CD4-positive, alpha-beta T cell (primary cell): ENCODE measurements at regions not wholly inside any gene's neighbourhood (a gene's known extent, or its start where the extent isn't known, plus 50 kb on each side); places are given as distances from the start of the nearest gene placed in this dataset.

Experiments used
- ATAC-seq: fragments of 200-7000 bp; cut with Tn5 transposase; one replicate; pipeline ENCODE4 v1.10.0; 2022; ENCODE audit warnings: mild to moderate bottlenecking; ENCODE audit not compliant: poor library complexity
- CTCF ChIA-PET: fragments of 350-600 bp; sonication (Branson Sonifier 250); formaldehyde crosslinking; loops from one replicate; lab custom pipeline; 2021; ENCODE audit warnings: antibody characterized with exemption, inconsistent platforms; lab: Charles Lee
- POLR2A ChIA-PET: fragments of 350-600 bp; sonication (Branson Sonifier 250); formaldehyde crosslinking; loops from one replicate; lab custom pipeline; 2021; ENCODE audit warnings: antibody characterized with exemption, inconsistent platforms; lab: Charles Lee
- DNase-seq, 14 experiments: peaks; one replicate each; pipeline ENCODE4 v3.0.0-alpha.2; 2013 to 2020; ENCODE audit warnings: mixed read lengths in 2 of 14
- H3K27ac ChIP-seq, 2 donors: one replicate each; pipeline versions ENCODE4 v1.5.1 to v1.7.0; 2013; ENCODE audit warnings: low read length in 2 of 2, low read depth in 1 of 2, mild to moderate bottlenecking in 1 of 2
- H3K27me3 ChIP-seq, 2 experiments: 1 replicate in 1 of 2; 2 replicates in 1 of 2; pipeline versions ENCODE4 v1.6.1 to v1.7.0; 2013; ENCODE audit warnings: low read length in 2 of 2, control low read depth in 1 of 2, mild to moderate bottlenecking in 1 of 2, moderate library complexity in 1 of 2; ENCODE audit not compliant: insufficient read depth in 2 of 2, control insufficient read depth in 1 of 2
- H3K36me3 ChIP-seq: one replicate; pipeline ENCODE4 v1.6.1; 2013; ENCODE audit warnings: low read length, control low read depth; ENCODE audit not compliant: insufficient read depth
- H3K4me1 ChIP-seq: one replicate; pipeline ENCODE4 v1.6.1; 2013; ENCODE audit warnings: low read length, control low read depth; ENCODE audit not compliant: insufficient read depth
- H3K4me3 ChIP-seq: one replicate; pipeline ENCODE4 v1.5.1; 2013; ENCODE audit warnings: mild to moderate bottlenecking, low read length, moderate library complexity
- H3K9me3 ChIP-seq, 2 experiments: 1 replicate in 1 of 2; 2 replicates in 1 of 2; pipeline versions ENCODE4 v1.6.1 to v1.7.0; 2013; ENCODE audit warnings: low read length in 2 of 2, mild to moderate bottlenecking in 2 of 2, control low read depth in 1 of 2, moderate library complexity in 1 of 2; ENCODE audit not compliant: control insufficient read depth in 1 of 2, insufficient read depth in 1 of 2
- H3K27ac Mint-ChIP-seq: one replicate; pipeline ENCODE4 v1.8.0; 2020; ENCODE audit warnings: mixed read lengths
- H3K27me3 Mint-ChIP-seq: one replicate; pipeline ENCODE4 v1.8.0; 2021; ENCODE audit warnings: mixed read lengths
- H3K36me3 Mint-ChIP-seq: one replicate; pipeline ENCODE4 v1.8.0; 2021; ENCODE audit warnings: low read depth, mixed read lengths
- H3K4me1 Mint-ChIP-seq: one replicate; pipeline ENCODE4 v1.8.0; 2021; ENCODE audit warnings: low read depth, mixed read lengths
- H3K4me3 Mint-ChIP-seq: one replicate; pipeline ENCODE4 v1.8.0; 2020; ENCODE audit warnings: mild to moderate bottlenecking, mixed read lengths
- H3K9me3 Mint-ChIP-seq: one replicate; pipeline ENCODE4 v1.8.0; 2020; ENCODE audit warnings: mixed read lengths
- intact Hi-C, 2 experiments: fragments of 100-400 bp; cut with DNase I in 1 of 2; cut with micrococcal nuclease in 1 of 2; formaldehyde crosslinking; loops; one replicate each; pipeline versions ENCODE4 v1.15.1 to v1.9.0; 2023 to 2025; cut with DNase I, micrococcal nuclease
- TF ChIP-seq, protein P1 (sequence below): fragments of 200-600 bp; IDR thresholded peaks from one replicate; pipeline ENCODE4 v1.8.0; 2022; ENCODE audit warnings: antibody characterized with exemption, mild to moderate bottlenecking

DNA sequence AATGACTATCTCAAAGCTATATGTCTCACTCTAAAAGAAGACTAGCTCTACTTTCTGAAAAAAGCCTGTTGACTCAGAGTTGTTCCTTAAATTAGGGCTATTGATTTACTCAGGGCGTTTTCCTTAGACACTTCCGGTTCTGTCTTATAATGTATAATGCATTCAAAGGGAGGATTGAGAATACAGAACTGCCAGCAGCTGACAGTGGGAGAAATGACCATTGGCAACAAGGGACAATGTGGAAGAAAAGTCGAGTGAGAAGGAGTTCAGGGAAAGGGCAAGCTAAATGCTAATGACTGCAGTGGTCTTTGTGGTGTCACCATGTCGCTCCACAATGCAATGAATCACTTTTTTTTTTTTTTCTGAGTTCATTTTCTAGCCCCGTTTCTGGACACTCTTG is 65.7 kb upstream of the ANKH start:
- ATAC-seq = no peak
- POLR2A ChIA-PET = no interaction called here

DNA sequence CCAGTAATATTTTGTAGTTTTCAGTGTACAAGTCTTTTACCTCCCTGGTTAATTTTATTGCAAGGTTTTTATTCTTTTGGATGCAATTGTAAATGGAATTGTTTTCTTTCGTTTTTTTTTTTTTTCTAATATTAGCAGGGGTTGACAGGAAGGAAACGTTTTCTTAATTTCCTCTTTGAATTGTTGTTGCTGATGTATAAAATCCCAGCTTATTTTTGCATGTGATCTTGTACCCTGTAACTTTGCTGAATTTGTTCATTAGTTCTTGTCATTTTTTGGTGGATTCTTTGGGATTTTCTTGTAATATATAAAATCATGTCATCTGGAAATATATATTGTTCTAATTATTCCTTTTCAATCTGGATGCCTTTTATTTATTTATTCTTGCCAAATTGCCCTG is 65.0 kb upstream of the ANKH start:
- no peaks in the 10 kb centered on the region for H3K4me1 ChIP-seq
- H3K27me3 ChIP-seq = no peaks in the 10 kb centered on the region
- Mint-ChIP-seq H3K36me3 (no peaks in the 10 kb centered on the region), H3K27me3 (no peaks in the 10 kb centered on the region), H3K9me3 (no peaks in the 10 kb centered on the region), H3K4me1 (peaks cover 11% of the 10 kb centered on the region), H3K4me3 (no peak overlapping the region), H3K27ac (no peak overlapping the region)
- no peak for DNase-seq
- no peak overlapping the region for H3K4me3 ChIP-seq
- H3K9me3 ChIP-seq = no peaks in the 10 kb centered on the region
- CTCF ChIA-PET = no interaction called here
- no peaks in the 10 kb centered on the region for H3K36me3 ChIP-seq
- intact Hi-C loops = no loop called here
- H3K27ac ChIP-seq = no peak overlapping the region
- POLR2A ChIA-PET = no interaction called here
- TF ChIP-seq, protein P1, sequence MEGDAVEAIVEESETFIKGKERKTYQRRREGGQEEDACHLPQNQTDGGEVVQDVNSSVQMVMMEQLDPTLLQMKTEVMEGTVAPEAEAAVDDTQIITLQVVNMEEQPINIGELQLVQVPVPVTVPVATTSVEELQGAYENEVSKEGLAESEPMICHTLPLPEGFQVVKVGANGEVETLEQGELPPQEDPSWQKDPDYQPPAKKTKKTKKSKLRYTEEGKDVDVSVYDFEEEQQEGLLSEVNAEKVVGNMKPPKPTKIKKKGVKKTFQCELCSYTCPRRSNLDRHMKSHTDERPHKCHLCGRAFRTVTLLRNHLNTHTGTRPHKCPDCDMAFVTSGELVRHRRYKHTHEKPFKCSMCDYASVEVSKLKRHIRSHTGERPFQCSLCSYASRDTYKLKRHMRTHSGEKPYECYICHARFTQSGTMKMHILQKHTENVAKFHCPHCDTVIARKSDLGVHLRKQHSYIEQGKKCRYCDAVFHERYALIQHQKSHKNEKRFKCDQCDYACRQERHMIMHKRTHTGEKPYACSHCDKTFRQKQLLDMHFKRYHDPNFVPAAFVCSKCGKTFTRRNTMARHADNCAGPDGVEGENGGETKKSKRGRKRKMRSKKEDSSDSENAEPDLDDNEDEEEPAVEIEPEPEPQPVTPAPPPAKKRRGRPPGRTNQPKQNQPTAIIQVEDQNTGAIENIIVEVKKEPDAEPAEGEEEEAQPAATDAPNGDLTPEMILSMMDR = no peak
- ATAC-seq = no peak

More for the DNA sequence above, 65.7 kb upstream of the ANKH start:
- no peak overlapping the region for H3K27ac ChIP-seq
- H3K4me3 Mint-ChIP-seq = no peak overlapping the region
- H3K4me3 ChIP-seq = no peak overlapping the region
- CTCF ChIA-PET = no interaction called here
- H3K4me1 ChIP-seq = no peaks in the 10 kb centered on the region
- H3K36me3 ChIP-seq = no peaks in the 10 kb centered on the region
- no peak overlapping the region for H3K27ac Mint-ChIP-seq
- TF ChIP-seq, protein P1 = no peak
- intact Hi-C loops = no loop called here
- no peaks in the 10 kb centered on the region for H3K27me3 ChIP-seq
- peaks cover 11% of the 10 kb centered on the region for H3K4me1 Mint-ChIP-seq
- peak in 2 of 14 experiments; percentile 7 to 22 for DNase-seq
- H3K9me3 Mint-ChIP-seq = no peaks in the 10 kb centered on the region
- no peaks in the 10 kb centered on the region for H3K27me3 Mint-ChIP-seq
- H3K9me3 ChIP-seq = no peaks in the 10 kb centered on the region
- no peaks in the 10 kb centered on the region for H3K36me3 Mint-ChIP-seq

DNA sequence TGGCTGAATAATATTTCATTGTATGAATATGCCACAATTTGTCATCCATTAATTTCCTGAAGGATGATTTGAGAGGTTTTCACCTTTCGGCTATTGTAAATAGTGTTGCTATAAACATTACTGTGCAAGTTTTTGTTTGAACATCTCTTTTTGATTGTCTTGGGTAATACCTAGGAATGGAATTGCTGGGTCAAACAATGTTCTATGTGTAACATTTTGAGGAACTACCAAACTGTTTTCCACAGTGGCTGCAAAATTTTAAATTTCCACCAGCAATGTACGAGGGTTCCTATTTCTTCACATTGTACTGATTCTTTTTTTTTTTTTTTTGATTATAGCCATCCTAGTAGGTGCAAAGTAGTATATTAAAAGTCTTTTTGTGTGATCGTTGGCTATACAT is 63.8 kb upstream of the ANKH start:
- Mint-ChIP-seq H3K27me3 (no peaks in the 10 kb centered on the region), H3K4me3 (no peak overlapping the region), H3K4me1 (peaks cover 11% of the 10 kb centered on the region), H3K36me3 (no peaks in the 10 kb centered on the region), H3K27ac (no peak overlapping the region), H3K9me3 (no peaks in the 10 kb centered on the region)
- H3K36me3 ChIP-seq = no peaks in the 10 kb centered on the region
- H3K4me3 ChIP-seq = no peak overlapping the region
- intact Hi-C loops = no loop called here
- no peaks in the 10 kb centered on the region for H3K4me1 ChIP-seq
- ChIA-PET POLR2A (no interaction called here), CTCF (no interaction called here)
- DNase-seq (no peak), ATAC-seq (no peak)
- no peaks in the 10 kb centered on the region for H3K27me3 ChIP-seq
- H3K27ac ChIP-seq = no peak overlapping the region
- no peaks in the 10 kb centered on the region for H3K9me3 ChIP-seq
- TF ChIP-seq, protein P1 = no peak
